Lung (tissue), 11 donors: ENCODE measurements at regions not wholly inside any gene's neighbourhood (a gene's known extent, or its start where the extent isn't known, plus 50 kb on each side); places are given as distances from the start of the nearest gene placed in this dataset.

Experiments used
- ATAC-seq: fragments of 200-7000 bp; cut with Tn5 transposase; one replicate; pipeline ENCODE4 v1.9.1; 2020; ENCODE audit warnings: moderate number of reproducible peaks; ENCODE audit not compliant: insufficient read depth, low FRiP score
- DNase-seq, 3 donors: peaks; one replicate each; pipeline ENCODE4 v3.0.0-alpha.2; 2013 to 2017
- H3K27ac ChIP-seq, 2 donors: one replicate each; pipeline ENCODE4 v1.5.1; 2013; ENCODE audit warnings: mild to moderate bottlenecking in 2 of 2, moderate library complexity in 2 of 2, control low read depth in 1 of 2, inconsistent platforms in 1 of 2, low read depth in 1 of 2, low read length in 1 of 2
- H3K27me3 ChIP-seq, 3 donors: one replicate each; pipeline ENCODE4 v1.5.1; 2013; ENCODE audit warnings: low read length in 2 of 3; ENCODE audit not compliant: control insufficient read depth in 3 of 3, insufficient read depth in 3 of 3
- H3K36me3 ChIP-seq, 4 donors: one replicate each; pipeline ENCODE4 v1.5.1; 2013; ENCODE audit warnings: low read length in 4 of 4, mild to moderate bottlenecking in 1 of 4, moderate library complexity in 1 of 4; ENCODE audit not compliant: control insufficient read depth in 4 of 4, insufficient read depth in 4 of 4
- H3K4me1 ChIP-seq, 5 donors: one replicate each; pipeline ENCODE4 v1.5.1; 2013; ENCODE audit warnings: low read length in 5 of 5, mild to moderate bottlenecking in 2 of 5, moderate library complexity in 1 of 5; ENCODE audit not compliant: control insufficient read depth in 5 of 5, insufficient read depth in 5 of 5
- H3K4me3 ChIP-seq: one replicate; pipeline ENCODE4 v1.5.1; 2013; ENCODE audit warnings: mild to moderate bottlenecking, control low read depth, moderate library complexity
- H3K9ac ChIP-seq, 2 donors: one replicate each; pipeline ENCODE4 v1.5.1; 2013; ENCODE audit warnings: low read length in 2 of 2, control low read depth in 1 of 2; ENCODE audit not compliant: insufficient read depth in 1 of 2
- H3K9me3 ChIP-seq, 4 donors: one replicate each; pipeline ENCODE4 v1.5.1; 2013; ENCODE audit warnings: low read length in 3 of 4, mild to moderate bottlenecking in 1 of 4, moderate library complexity in 1 of 4; ENCODE audit not compliant: control insufficient read depth in 4 of 4, insufficient read depth in 3 of 4
- CTCF ChIP-seq: IDR thresholded peaks from 2 replicates; pipeline ENCODE4 v1.5.1; 2012; ENCODE audit warnings: mild to moderate bottlenecking; ENCODE audit errors: control extremely low read depth, extremely low read depth
- WGBS, 2 donors: extraction: QIAGEN DNeasy Blood & Tissue Kit; methylation state at CpG; one replicate each; pipeline ENCODE4 v1.1.7; 2013; 5-methylcytosine and 5-hydroxymethylcytosine counted together
- donor health status: control.
- donor health status: control.
- donor health status: Bipolar disorder and iron deficiency.
- donor health status: healthy.
- donor health status: DM: yes; HTN: yes; CAD: no.

DNA sequence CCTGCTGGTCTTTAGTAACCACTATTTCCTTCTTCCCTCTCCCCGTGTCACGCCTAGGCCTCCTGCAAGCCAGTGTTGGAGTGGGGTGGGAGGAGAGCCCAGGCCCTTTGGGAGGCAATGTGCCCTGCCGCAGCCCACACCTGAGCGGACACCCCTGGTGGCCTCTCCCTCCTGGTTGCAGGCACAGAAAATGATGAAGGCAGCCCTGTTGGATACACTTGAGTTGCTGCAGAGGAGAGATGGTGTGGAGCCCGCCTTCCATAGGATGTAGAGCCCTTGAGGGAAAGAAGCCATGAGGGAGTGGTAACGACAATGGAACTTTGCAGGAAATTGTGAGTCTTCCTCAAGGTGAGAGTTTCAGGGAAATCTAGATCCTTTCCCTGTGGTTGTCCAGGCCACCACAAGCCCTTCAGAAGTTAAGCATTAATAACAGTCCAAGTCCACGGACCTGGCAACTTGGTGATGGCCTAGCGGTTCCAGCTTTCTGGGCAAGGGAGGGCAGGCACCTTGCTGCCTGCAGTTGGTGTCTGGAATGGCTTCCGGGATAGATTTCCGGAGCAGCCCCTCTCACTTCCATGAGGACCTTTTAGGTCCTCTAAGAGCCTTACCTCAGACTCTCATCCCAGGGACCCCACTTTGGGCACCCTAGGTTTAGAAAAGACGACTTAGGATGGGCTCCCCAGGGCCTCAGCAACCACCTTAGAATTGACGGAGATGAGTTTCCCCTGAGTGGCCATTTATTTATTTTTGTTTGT lies 67.3 kb upstream of the NXT1 start:
- 84 to 88% methylated on average over 12 of the region's 12 CpGs for WGBS, 2 donors
- Histone ChIP-seq H3K9me3 (no peaks in the 10 kb centered on the region), H3K27me3 (no peaks in the 10 kb centered on the region), H3K9ac (no peak overlapping the region), H3K36me3 (no peaks in the 10 kb centered on the region), H3K4me3 (no peak overlapping the region), H3K4me1 (peaks cover 0 to 3% (median 0%) of the 10 kb centered on the region in 5 donors), H3K27ac (no peak overlapping the region)
- DNase-seq (no peak), ATAC-seq (no peak)
- no peak for TF ChIP-seq CTCF

DNA sequence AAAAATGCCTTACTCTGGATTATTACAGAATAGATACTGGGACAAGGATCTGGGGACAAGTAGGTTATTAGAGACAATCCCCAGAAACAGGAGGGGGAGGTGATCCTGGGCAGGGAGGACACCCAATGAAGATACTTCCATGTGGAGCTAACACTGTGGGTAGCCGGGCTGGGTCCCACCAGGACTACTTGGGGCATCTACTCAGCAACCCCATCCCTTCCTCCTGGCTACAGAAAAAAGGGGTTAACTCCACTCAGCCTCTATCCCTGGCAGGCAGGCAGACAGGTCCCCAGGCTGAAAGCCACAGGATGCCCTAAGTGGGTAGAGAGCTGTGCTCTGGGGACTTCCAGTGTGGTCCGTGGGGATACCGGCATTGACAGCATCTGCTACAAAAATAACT lies 68.0 kb upstream of the NXT1 start:
- no peak for DNase-seq
- Histone ChIP-seq H3K4me3 (no peak overlapping the region), H3K4me1 (no peaks in the 10 kb centered on the region), H3K9me3 (no peaks in the 10 kb centered on the region), H3K36me3 (no peaks in the 10 kb centered on the region), H3K27ac (no peak overlapping the region), H3K27me3 (no peaks in the 10 kb centered on the region), H3K9ac (no peak overlapping the region)
- 90 to 91% methylated on average over 3 of the region's 3 CpGs for WGBS, 2 donors
- ATAC-seq = no peak
- no peak for TF ChIP-seq CTCF

DNA sequence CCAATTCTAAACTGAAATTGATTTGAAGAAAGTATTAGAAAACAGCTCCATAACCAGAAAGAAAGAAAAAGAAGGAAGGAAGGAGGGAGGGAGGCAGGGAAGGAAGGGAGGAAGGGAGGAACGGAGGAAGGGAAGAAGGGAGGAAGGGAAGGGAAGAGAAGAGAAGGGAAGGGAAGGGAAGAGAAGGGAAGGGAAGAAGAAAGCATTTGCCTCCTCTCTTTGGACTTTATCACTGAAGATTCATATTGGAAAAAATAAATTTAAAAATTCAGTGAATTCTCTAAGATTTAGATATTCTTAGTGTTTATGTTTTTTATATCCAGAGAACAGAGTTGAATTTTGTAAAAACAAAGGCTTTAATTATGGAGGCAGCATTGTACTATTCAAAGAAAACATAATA lies 68.5 kb upstream of the NXT1 start:
- Histone ChIP-seq H3K4me3 (no peak overlapping the region), H3K9me3 (no peaks in the 10 kb centered on the region), H3K27me3 (no peaks in the 10 kb centered on the region), H3K27ac (no peak overlapping the region), H3K4me1 (no peaks in the 10 kb centered on the region), H3K36me3 (no peaks in the 10 kb centered on the region), H3K9ac (no peak overlapping the region)
- ATAC-seq (no peak), DNase-seq (no peak)
- WGBS, 2 donors = 17 to 50% methylated on average over 1 of the region's 1 CpG
- no peak for TF ChIP-seq CTCF

DNA sequence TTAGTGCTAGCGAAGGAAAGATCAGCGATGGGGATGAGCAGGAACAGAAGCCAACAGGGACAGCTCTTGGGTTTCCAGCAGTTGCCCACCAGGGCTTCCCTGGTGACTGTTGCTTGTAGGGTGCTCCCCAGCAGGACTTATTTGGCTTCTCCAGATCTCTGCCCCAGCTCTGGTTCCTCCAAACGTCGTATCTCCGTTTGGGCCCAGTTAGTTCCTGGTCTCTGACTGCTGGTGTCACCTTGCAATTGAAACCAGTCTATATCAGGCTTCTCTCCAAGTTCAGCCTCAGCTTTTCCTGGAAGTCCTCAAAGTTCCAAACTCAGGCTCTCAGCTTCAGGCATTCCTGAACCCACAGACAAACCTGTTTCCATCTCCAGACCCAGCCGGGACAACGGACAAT lies 70.8 kb upstream of the NXT1 start:
- Histone ChIP-seq H3K4me3 (no peak overlapping the region), H3K27me3 (no peaks in the 10 kb centered on the region), H3K36me3 (no peaks in the 10 kb centered on the region), H3K4me1 (no peaks in the 10 kb centered on the region), H3K27ac (no peak overlapping the region), H3K9ac (no peak overlapping the region), H3K9me3 (peaks cover 0 to 2% (median 0%) of the 10 kb centered on the region in 4 donors)
- 93 to 94% methylated on average over 7 of the region's 7 CpGs for WGBS, 2 donors
- ATAC-seq (no peak), DNase-seq (no peak)
- TF ChIP-seq CTCF = no peak
